OCI-LY3 (cell line): ENCODE measurements at regions not wholly inside any gene's neighbourhood (a gene's known extent, or its start where the extent isn't known, plus 50 kb on each side); places are given as distances from the start of the nearest gene placed in this dataset.

Source experiments
- CTCF ChIP-seq: fragments of 200-600, 300-600 bp; sonication (generic); IDR thresholded peaks from 2 replicates; pipeline ENCODE4 v1.5.1; 2014; ENCODE audit warnings: antibody characterized with exemption, low read length, low read depth
- EZH2phosphoT487 ChIP-seq: fragments of 200-600 bp; shearing (Covaris generic); IDR thresholded peaks from 2 replicates; pipeline ENCODE4 v1.6.1; 2018; ENCODE audit warnings: antibody characterized with exemption, mixed run types, low read depth

GRCh38 chr14:95006479-95006878, 150.8 kb downstream of the DICER1 start:
- TF ChIP-seq CTCF (no peak), EZH2phosphoT487 (no peak)
